ENCODE measurements at regions not wholly inside any gene's neighbourhood (a gene's known extent, or its start where the extent isn't known, plus 50 kb on each side); places are given as distances from the start of the nearest gene placed in this dataset.

DNA sequence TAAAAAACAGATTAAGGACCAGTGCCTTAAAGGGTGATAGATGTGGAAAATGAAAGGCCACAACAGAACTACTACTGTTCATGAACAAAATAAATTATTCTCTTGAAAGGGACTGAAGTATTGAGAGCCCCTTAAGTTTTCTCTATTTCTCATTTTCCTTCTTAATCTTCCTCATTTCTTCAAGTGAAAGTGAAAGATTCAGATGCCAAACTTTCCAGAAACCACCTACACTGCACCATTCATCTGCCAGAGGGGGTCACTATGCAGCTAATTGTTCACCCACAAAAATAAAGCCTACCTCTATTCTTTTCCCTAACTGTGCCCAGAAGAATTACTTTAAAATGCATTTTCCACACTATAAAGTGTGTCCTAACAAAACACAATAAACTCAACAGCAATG lies 140.1 kb downstream of the NR4A2 start:
- no peak for DNase-seq
- H3K9me3 Mint-ChIP-seq, result peaks cover 3% of the 10 kb centered on the region
- H3K4me3 Mint-ChIP-seq, result no peak overlapping the region
- H3K27ac Mint-ChIP-seq, result no peak overlapping the region
- no peak for TF ChIP-seq CTCF (IDR thresholded peaks at IDR 0.05)
- no peaks in the 10 kb centered on the region for H3K27me3 Mint-ChIP-seq (ENCODE audit: low read depth, poor library complexity)
- H3K4me1 Mint-ChIP-seq, result no peaks in the 10 kb centered on the region
- H3K36me3 Mint-ChIP-seq (ENCODE audit: low read depth), result peaks cover 4% of the 10 kb centered on the region

DNA sequence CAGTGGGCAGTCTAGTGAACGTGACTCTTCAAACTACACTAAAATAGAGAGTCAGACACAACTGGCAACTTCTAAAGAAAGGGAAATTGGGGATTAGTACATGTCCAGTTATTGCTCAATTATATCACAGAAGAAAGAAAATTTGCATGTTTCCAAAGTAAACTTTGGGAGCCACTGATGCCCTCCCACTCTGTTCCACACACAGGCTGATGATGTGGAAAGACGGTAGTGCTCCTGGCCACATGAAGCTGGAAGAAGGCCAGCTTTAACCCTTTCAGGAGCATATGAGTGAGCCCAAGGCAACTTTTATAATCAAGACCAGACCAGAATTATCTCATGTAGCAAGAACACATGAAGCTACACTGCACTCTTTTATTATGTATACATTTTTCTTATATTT lies 141.0 kb downstream of the NR4A2 start:
- no peak overlapping the region for H3K4me3 Mint-ChIP-seq
- TF ChIP-seq CTCF (IDR thresholded peaks at IDR 0.05), result no peak
- no peak for DNase-seq
- peaks cover 3% of the 10 kb centered on the region for H3K9me3 Mint-ChIP-seq
- H3K27ac Mint-ChIP-seq, result no peak overlapping the region
- no peaks in the 10 kb centered on the region for H3K27me3 Mint-ChIP-seq (ENCODE audit: low read depth, poor library complexity)
- peaks cover 4% of the 10 kb centered on the region for H3K36me3 Mint-ChIP-seq (ENCODE audit: low read depth)
- H3K4me1 Mint-ChIP-seq, result no peaks in the 10 kb centered on the region

DNA sequence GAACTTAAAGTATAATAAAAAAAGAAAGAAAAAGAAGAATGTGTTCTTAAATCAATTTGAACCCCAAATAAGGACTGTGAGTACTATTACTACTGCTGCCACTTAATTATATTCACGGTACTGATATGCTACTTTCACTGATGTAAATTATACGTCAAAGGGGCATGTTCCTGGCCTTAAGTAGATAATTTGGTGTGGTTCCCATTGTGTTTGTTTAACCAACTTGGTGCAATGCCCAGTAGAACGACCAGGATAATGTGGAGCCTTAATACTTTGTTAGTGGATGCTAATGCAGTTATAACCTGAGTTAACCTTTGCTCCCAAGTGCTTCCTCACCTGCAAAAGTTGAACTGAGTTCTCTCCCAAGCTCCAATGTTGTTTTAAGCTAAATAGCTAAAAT lies 142.0 kb downstream of the NR4A2 start:
- Mint-ChIP-seq H3K9me3 (peaks cover 3% of the 10 kb centered on the region), H3K36me3 (ENCODE audit: low read depth) (peaks cover 4% of the 10 kb centered on the region), H3K27me3 (ENCODE audit: low read depth, poor library complexity) (no peaks in the 10 kb centered on the region), H3K27ac (no peak overlapping the region), H3K4me3 (no peak overlapping the region), H3K4me1 (no peaks in the 10 kb centered on the region)
- TF ChIP-seq CTCF (IDR thresholded peaks at IDR 0.05), result no peak
- no peak for DNase-seq

- no peaks in the 10 kb centered on the region for H3K4me1 Mint-ChIP-seq
- no peak overlapping the region for H3K27ac Mint-ChIP-seq
- H3K27me3 Mint-ChIP-seq (ENCODE audit: low read depth, poor library complexity), result no peaks in the 10 kb centered on the region
- no peak for DNase-seq
- peaks cover 3% of the 10 kb centered on the region for H3K36me3 Mint-ChIP-seq (ENCODE audit: low read depth)
- peaks cover 3% of the 10 kb centered on the region for H3K9me3 Mint-ChIP-seq
- no peak for TF ChIP-seq CTCF (IDR thresholded peaks at IDR 0.05)
- no peak overlapping the region for H3K4me3 Mint-ChIP-seq
Observed at GRCh38 chr2:156189584-156189983, 142.9 kb downstream of the NR4A2 start.

DNA sequence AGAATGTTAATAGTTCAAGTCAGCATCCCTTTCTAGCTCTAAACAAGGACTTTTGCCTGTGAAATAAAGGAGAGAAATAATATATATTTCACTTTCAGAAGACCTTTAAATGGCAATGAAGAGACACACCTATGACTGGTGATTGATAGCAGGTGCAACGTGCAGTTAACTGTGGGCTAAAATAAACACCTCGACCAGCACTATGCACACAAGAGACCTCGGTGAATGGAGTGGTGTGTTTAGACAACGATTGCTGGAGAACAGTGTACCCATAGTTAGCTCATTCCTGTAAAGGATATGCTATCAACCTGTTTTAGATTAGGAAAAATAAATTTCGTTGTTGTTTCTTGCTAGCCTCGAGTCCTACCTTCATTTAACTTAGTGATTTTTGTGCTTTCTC lies 143.4 kb downstream of the NR4A2 start:
- Mint-ChIP-seq H3K4me3 (no peak overlapping the region), H3K36me3 (ENCODE audit: low read depth) (no peaks in the 10 kb centered on the region), H3K27ac (no peak overlapping the region), H3K4me1 (no peaks in the 10 kb centered on the region), H3K9me3 (no peaks in the 10 kb centered on the region), H3K27me3 (ENCODE audit: low read depth, poor library complexity) (no peaks in the 10 kb centered on the region)
- DNase-seq, result no peak
- no peak for TF ChIP-seq CTCF (IDR thresholded peaks at IDR 0.05)

- Mint-ChIP-seq H3K36me3 (ENCODE audit: low read depth) (no peaks in the 10 kb centered on the region), H3K9me3 (no peaks in the 10 kb centered on the region), H3K27me3 (ENCODE audit: low read depth, poor library complexity) (no peaks in the 10 kb centered on the region), H3K4me3 (no peak overlapping the region), H3K4me1 (no peaks in the 10 kb centered on the region), H3K27ac (no peak overlapping the region)
- no peak for TF ChIP-seq CTCF (IDR thresholded peaks at IDR 0.05)
- DNase-seq, result no peak
Observed at GRCh38 chr2:156182132-156182531, 150.4 kb downstream of the NR4A2 start.
